Right ventricle myocardium superior (tissue), 1 donor: ENCODE measurements at regions not wholly inside any gene's neighbourhood (a gene's known extent, or its start where the extent isn't known, plus 50 kb on each side); places are given as distances from the start of the nearest gene placed in this dataset.
"Not testable (repeated sequence)": the region's sequence is repeated elsewhere in the genome, so short reads cannot be mapped to it uniquely, and the experiment has no call there.

Experiments used
- ATAC-seq: fragments of 200-7000 bp; cut with Tn5 transposase; one replicate; pipeline ENCODE4 v1.9.1; 2020; ENCODE audit warnings: mild to moderate bottlenecking; ENCODE audit not compliant: poor library complexity
- DNase-seq: peaks from one replicate; pipeline ENCODE4 v3.0.0-alpha.2; 2020
- intact Hi-C: fragments of 100-400 bp; cut with DNase I; formaldehyde crosslinking; loops from one replicate; pipeline ENCODE4 v1.11.2; 2022
- donor health status: DM: no; HTN: yes; CAD: no; lungs with severe emphysema.

DNA sequence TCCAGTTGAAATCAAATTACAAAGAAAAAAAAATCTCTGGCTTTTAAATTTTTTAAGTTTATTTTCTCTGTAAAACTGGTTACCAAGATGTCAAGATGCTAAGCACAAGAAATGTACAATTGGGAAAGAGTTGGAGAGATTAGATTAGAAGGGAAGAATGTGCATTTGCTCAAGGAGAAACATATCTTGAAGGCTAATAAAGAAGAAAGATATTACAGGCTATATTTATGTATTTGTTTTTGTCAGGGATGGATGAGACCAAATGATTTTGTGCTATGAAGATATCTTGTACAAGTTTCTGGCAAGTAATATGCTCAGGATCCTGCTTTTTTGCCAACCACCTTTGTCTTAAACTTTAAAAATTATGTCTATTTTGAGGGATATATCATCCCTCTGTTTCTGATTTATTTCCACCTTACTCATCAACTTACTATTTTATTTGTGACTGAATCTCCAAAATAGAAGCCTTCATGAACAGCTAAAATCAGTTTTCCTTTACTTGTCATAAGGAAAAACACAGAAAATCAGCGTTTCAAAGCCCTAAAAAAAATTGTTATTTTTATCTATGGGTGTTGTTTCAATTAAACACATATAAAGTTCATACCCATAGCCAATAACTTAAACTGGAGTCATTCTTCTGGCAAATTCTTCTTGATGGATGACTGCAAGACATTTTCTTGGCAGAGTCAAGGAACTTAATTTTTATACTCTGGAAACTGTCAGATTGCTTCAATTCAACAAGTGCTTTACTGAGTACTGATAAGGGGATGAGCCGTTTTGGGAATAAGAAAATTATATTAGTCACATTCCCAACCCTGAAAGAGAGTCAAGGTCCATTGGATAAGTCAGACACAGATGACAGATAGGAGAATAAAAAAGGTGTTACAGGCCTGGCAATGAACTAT is 141.8 kb downstream of the CTH start:
- intact Hi-C loops = no loop called here
- no peak for DNase-seq
- ATAC-seq = no peak

GRCh38 chr1:70553567-70553956 is 142.5 kb downstream of the CTH start:
- ATAC-seq (no peak), DNase-seq (no peak)
- intact Hi-C loops = no loop called here

GRCh38 chr1:70554341-70554740 is 143.3 kb downstream of the CTH start:
- no peak for ATAC-seq
- intact Hi-C loops = no loop called here

DNA sequence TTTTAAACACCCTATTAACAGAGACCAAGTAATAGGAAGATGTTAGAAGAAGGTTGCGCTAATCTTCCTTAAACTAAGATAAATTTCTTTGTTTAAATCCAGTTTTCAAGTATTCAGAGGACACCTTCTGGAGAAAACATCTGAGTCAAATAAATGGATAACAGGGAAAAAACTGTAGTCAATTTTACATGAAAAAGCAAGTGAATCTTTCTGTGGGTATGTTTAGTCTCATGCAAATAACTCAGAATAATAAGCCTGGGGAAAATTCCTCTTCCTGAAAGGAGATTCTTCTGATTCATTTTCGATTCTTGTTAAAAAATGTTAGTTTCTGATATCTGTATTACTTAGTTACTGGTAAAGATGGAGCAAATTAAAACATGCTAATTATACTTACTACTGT is 145.5 kb downstream of the CTH start:
- ATAC-seq (no peak), DNase-seq (no peak)
- intact Hi-C loops = no loop called here

More at GRCh38 chr1:70554341-70554740, 143.3 kb downstream of the CTH start:
- DNase-seq = no peak

GRCh38 chr1:70567167-70567566 is 156.1 kb downstream of the CTH start:
- ATAC-seq (no peak), DNase-seq (no peak)
- intact Hi-C loops = no loop called here

- ATAC-seq = no peak
- intact Hi-C loops = no loop called here
- DNase-seq = no peak
These were observed 160.1 kb downstream of the CTH start for GRCh38 chr1:70571191-70571590.

GRCh38 chr1:70573317-70573843 is 162.3 kb downstream of the CTH start:
- DNase-seq (no peak), ATAC-seq (no peak)
- intact Hi-C loops = no loop called here

GRCh38 chr1:70581661-70582060 is 170.6 kb downstream of the CTH start:
- intact Hi-C loops = no loop called here
- DNase-seq (no peak), ATAC-seq (no peak)

- ATAC-seq (no peak), DNase-seq (no peak)
- intact Hi-C loops = no loop called here
These were observed 172.5 kb downstream of the CTH start for GRCh38 chr1:70583522-70583921.

- ATAC-seq (no peak), DNase-seq (no peak)
- intact Hi-C loops = no loop called here
These were observed 175.0 kb downstream of the CTH start for GRCh38 chr1:70586046-70586445.

- ATAC-seq (no peak), DNase-seq (no peak)
- intact Hi-C loops = no loop called here
These were observed 176.9 kb downstream of the CTH start for GRCh38 chr1:70587872-70588366.

- intact Hi-C loops, DNase-seq, ATAC-seq: not testable (repeated sequence)
These were observed 182.5 kb downstream of the CTH start for GRCh38 chr1:70593551-70593950.

DNA sequence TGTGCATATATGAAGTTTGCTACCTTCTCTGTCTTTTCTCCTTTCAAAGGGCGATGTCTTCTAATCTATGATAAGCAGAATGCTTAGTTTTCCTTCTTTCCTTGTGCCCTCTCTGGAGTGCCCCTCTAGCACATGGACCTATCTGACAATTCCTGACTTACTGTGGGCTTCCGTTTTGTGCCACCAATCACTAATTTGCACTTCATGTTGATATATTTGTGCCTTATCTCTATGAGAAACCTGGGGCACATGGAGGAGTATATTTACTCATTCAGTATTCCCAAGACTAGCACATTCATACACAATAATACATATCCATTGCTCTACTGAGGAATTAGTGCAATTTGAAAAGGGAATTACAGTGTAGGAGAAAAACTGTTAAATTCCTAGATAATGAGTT is 197.7 kb downstream of the CTH start:
- no peak for DNase-seq
- ATAC-seq = no peak
- intact Hi-C loops = no loop called here

DNA sequence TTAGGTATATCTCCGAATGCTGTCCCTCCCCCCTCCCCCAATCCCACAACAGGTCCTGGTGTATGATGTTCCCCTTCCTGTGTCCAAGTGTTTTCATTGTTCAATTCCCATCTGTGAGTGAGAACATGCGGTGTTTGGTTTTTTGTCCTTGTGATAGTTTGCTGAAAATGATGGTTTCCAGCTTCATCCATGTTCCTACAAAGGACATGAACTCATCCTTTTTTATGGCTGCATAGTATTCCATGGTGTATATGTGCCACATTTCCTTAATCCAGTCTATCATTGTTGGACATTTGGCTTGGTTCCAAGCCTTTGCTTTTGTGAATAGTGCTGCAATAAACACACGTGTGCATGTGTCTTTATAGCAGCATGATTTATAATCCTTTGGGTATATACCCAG is 199.1 kb downstream of the CTH start:
- intact Hi-C loops, DNase-seq, ATAC-seq: not testable (repeated sequence)

- ATAC-seq = no peak
- no peak for DNase-seq
- intact Hi-C loops = no loop called here
These were observed 205.9 kb downstream of the CTH start for GRCh38 chr1:70616946-70617345.

GRCh38 chr1:70617728-70618127 is 206.7 kb downstream of the CTH start:
- DNase-seq = no peak
- ATAC-seq = no peak
- intact Hi-C loops = no loop called here

GRCh38 chr1:70627910-70628309 is 216.8 kb downstream of the CTH start:
- intact Hi-C loops = no loop called here
- DNase-seq (no peak), ATAC-seq (no peak)

DNA sequence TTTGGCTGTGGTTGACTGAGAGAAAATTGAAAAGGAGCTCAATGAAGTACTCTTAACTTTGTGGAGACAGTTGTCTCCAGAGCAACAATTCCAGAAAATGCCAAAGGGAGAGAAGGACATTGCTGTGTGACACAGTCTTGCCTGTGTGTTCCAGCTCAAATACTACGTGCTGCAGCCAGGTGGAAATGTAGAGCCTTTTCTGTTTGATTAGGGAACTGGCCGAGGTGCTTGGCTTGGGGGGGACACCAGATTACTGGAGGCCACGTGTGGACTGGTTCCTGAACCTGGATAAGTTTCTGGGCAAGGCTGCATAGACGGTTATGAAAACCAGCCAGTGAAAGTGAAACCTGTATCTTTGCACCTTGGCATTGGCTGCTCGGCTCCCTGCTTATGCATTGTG is 217.9 kb downstream of the CTH start:
- no peak for ATAC-seq
- intact Hi-C loops = no loop called here
- DNase-seq = no peak

DNA sequence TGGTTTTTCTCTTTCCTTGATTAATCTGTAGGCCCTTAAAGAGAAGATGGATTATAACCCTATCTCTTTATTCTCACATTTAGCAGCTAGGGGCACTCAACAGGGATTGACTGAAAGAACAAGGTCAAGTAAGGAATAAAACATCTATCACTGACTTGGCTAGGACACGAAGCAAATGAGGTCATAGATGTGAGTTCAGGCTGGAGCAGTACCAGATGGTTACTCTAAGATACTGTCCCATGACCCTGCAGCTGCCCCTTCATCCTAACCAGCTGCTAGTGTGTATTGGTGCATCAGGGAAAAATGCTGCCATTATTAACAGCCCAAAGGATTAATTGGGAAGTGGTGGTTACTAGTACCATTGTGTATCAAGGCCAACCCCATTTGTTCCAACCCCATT is 221.9 kb downstream of the CTH start:
- intact Hi-C loops = no loop called here
- no peak for ATAC-seq
- no peak for DNase-seq

DNA sequence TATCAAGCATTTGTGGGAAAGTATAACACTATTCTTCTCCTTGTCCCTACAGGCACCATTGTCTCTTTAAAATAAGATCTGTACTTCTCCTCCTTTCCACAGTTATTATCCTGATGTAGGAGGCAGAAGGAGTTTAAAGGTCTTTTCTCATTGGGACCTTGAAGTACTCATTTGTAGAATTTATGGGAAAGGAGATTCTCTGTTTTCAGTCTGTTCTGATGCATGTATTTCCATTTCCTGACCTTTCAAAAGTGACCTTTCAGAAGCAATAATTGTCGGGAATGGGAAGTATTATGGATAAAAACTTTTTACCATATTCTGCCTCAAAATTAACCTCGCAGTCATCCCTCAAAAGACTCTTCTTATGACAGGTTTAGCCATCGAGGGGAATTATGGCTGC is 224.8 kb downstream of the CTH start:
- ATAC-seq = no peak
- intact Hi-C loops = no loop called here

More for the DNA sequence above, 224.8 kb downstream of the CTH start:
- DNase-seq = no peak
